Ascending aorta (tissue), 2 donors: ENCODE measurements at regions not wholly inside any gene's neighbourhood (a gene's known extent, or its start where the extent isn't known, plus 50 kb on each side); places are given as distances from the start of the nearest gene placed in this dataset.
A peak's percentile ranks its signal among the peaks of the same experiment; 100 is the strongest.
"Not testable (repeated sequence)": the region's sequence is repeated elsewhere in the genome, so short reads cannot be mapped to it uniquely, and the experiment has no call there.

ENCODE experiments used
- DNase-seq, 2 donors: peaks; one replicate each; pipeline ENCODE4 v3.0.0-alpha.2; 2019; ENCODE audit warnings: low spot score in 2 of 2
- H3K27ac ChIP-seq, 2 donors: fragments of 200-600 bp; sonication (generic); one replicate each; pipeline ENCODE4 v1.5.1; 2016 to 2017; ENCODE audit warnings: mild to moderate bottlenecking in 1 of 2
- H3K27me3 ChIP-seq: fragments of 200-600 bp; sonication (generic); one replicate; pipeline ENCODE4 v1.5.1; 2017
- H3K36me3 ChIP-seq, 2 donors: fragments of 200-600 bp; sonication (generic); one replicate each; pipeline ENCODE4 v1.5.1; 2016
- H3K4me1 ChIP-seq, 2 donors: fragments of 200-600 bp; sonication (generic); one replicate each; pipeline ENCODE4 v1.5.1; 2016 to 2017; ENCODE audit warnings: mild to moderate bottlenecking in 1 of 2
- H3K4me3 ChIP-seq, 2 donors: fragments of 200-600 bp; sonication (generic); one replicate each; pipeline ENCODE4 v1.5.1; 2016 to 2017; ENCODE audit warnings: mild to moderate bottlenecking in 1 of 2
- H3K9me3 ChIP-seq, 2 donors: fragments of 200-600 bp; sonication (generic); one replicate each; pipeline ENCODE4 v1.5.1; 2016
- intact Hi-C: fragments of 100-400 bp; cut with DNase I; formaldehyde crosslinking; loops from one replicate; pipeline ENCODE4 v1.15.1; 2023
- TF ChIP-seq, protein P1 (sequence below), 3 experiments: fragments of 200-600 bp in 2 of 3; fragments of 450-650 bp in 1 of 3; sonication (generic) in 2 of 3; IDR thresholded peaks; one replicate each; pipeline ENCODE4 v1.5.1; 2016 to 2019; ENCODE audit warnings: antibody characterized with exemption in 3 of 3, mild to moderate bottlenecking in 1 of 3, moderate library complexity in 1 of 3

DNA sequence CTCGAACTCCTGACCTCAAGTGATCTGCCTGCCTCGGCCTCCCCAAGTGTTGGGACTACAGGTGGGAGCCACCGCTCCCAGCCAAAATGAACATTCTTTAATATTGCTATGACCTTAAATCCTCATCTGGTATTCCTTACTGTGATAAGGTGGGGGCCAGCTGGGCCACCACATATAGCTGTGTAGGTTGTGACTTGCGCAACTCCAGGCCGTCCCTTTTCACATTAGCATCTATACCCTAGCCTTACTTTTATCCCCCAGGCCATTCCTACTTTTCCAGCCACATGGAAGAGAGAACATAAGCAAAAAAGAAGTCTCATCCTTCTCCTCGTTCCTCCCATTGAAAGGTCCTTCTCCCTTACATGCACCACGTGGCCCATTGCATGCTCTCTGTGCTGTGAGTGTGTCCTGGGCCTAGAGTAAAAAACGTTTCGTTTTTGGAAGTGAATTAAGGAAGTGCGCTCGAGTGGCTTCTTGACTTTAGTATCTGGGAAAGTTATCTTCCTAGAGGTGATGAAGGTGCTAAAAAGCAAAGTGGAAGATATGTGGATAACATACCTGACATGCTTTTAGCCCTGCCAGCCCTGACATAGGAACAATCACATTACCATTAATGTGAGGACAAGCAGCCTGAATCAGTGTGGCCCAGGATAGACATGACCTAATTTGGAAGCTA lies 56.8 kb upstream of the KIF13A start:
- Histone ChIP-seq H3K4me3 (no peak overlapping the region), H3K36me3 (no peaks in the 10 kb centered on the region), H3K27me3 (no peaks in the 10 kb centered on the region), H3K27ac (peak overlapping the region; percentile 82 to 83), H3K4me1 (peaks cover 16 to 33% of the 10 kb centered on the region in 2 donors), H3K9me3 (no peaks in the 10 kb centered on the region)
- peak in 1 of 2 donors; percentile 56 for DNase-seq
- intact Hi-C loops, result loop anchor here (5.0 to 10.0 kb wide), 5 partner anchors 57 to 459 kb away; partner anchors contain the start of gene KIF13A
- TF ChIP-seq, protein P1, sequence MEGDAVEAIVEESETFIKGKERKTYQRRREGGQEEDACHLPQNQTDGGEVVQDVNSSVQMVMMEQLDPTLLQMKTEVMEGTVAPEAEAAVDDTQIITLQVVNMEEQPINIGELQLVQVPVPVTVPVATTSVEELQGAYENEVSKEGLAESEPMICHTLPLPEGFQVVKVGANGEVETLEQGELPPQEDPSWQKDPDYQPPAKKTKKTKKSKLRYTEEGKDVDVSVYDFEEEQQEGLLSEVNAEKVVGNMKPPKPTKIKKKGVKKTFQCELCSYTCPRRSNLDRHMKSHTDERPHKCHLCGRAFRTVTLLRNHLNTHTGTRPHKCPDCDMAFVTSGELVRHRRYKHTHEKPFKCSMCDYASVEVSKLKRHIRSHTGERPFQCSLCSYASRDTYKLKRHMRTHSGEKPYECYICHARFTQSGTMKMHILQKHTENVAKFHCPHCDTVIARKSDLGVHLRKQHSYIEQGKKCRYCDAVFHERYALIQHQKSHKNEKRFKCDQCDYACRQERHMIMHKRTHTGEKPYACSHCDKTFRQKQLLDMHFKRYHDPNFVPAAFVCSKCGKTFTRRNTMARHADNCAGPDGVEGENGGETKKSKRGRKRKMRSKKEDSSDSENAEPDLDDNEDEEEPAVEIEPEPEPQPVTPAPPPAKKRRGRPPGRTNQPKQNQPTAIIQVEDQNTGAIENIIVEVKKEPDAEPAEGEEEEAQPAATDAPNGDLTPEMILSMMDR (IDR thresholded peaks at IDR 0.05), result no peak

DNA sequence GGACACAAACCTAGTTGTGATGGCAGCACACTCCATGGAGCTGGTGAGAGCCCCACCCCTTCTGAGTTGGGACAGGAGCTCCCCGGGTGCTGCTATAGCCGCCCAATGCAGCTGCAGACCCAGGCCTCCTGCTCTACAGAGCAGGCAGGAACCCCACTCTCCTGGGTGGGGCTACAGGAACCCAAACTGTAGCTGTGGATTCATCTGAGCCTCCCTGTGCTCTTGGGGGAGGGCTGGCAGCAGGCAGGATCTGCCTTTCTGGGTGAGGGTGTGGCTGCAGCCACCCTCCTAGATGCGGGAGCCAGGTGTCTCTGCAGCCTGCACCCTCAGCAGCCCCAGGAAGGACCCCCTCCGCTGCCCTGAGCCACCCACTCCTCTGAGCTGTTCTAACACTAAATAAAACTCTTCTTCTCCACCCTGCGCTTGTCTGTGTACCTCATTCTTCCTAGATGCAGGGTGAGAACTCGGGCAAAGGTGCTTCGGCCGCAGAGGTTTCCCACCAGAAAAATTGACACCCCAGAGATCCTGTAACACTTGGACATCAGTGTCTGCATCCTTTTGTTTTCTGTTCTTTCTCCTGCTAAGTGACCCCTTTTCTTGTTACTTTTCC lies 55.2 kb upstream of the KIF13A start:
- peak in 1 of 2 donors; percentile 52 for DNase-seq
- Histone ChIP-seq H3K27me3 (no peaks in the 10 kb centered on the region), H3K27ac (peak overlapping the region; percentile 82 to 83), H3K36me3 (no peaks in the 10 kb centered on the region), H3K9me3 (no peaks in the 10 kb centered on the region), H3K4me3 (peak overlapping the region in 1 of 2 donors; percentile 9), H3K4me1 (peaks cover 13 to 33% of the 10 kb centered on the region in 2 donors)
- TF ChIP-seq, protein P1 (IDR thresholded peaks at IDR 0.05), result no peak
- intact Hi-C loops, result loop anchor here (2.0 to 10.0 kb wide), 6 partner anchors 55 to 458 kb away; partner anchors contain the start of genes KIF13A and NHLRC1

DNA sequence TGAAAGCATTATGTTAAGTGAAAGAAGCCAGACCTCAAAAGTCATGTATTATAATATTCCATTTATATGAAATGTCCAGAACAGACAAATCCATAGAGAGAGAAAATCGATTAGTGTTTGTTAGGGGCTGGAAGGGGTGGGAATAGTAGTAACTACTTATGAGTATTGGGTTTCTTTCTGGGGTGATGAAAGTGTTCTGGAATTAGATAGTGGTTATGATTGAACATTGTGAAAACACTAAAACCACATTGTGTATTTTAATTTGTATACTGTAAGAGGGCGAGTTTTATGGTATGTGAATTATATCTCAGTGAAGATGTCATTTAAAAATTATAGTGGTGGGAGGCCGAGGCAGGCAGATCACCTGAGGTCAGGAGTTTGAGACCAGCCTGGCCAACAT lies 52.0 kb upstream of the KIF13A start:
- no peaks in the 10 kb centered on the region for H3K27me3 ChIP-seq
- H3K4me1 ChIP-seq, result peaks cover 13 to 28% of the 10 kb centered on the region in 2 donors
- peak overlapping the region; percentile 82 to 83 for H3K27ac ChIP-seq
- no peak overlapping the region for H3K4me3 ChIP-seq
- TF ChIP-seq, protein P1 (IDR thresholded peaks at IDR 0.05), result no peak
- no peak for DNase-seq
- no peaks in the 10 kb centered on the region for H3K36me3 ChIP-seq
- H3K9me3 ChIP-seq, result no peaks in the 10 kb centered on the region
- intact Hi-C loops, result no loop called here

DNA sequence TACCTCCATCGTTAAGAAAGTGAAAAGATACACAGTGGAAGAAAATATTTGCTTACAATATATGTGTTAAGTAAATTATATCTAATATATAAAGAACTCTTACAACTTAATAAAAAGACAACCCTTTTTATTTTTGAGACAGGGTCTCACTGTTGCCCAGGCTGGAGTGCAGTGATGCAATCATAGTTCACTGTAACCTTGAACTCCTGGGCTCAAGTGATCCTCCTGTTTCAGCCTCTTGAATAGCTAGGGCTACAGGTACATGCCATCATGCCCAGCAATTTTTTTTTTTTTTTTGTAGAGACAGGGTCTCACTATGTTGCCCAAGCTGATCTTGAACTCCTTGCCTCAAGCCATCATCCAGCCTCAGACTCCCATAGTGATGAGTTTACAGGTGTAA lies 50.8 kb upstream of the KIF13A start:
- intact Hi-C loops, result not testable (repeated sequence)

More for the DNA sequence above, 50.8 kb upstream of the KIF13A start:
- H3K27me3 ChIP-seq, DNase-seq, H3K27ac ChIP-seq, H3K4me3 ChIP-seq, H3K36me3 ChIP-seq, H3K9me3 ChIP-seq: not testable (repeated sequence)
- H3K4me1 ChIP-seq, result peaks cover 13 to 19% of the 10 kb centered on the region in 2 donors
